GM19328 (cell line): ENCODE measurements at regions not wholly inside any gene's neighbourhood (a gene's known extent, or its start where the extent isn't known, plus 50 kb on each side); places are given as distances from the start of the nearest gene placed in this dataset.
"Not testable (repeated sequence)": the region's sequence is repeated elsewhere in the genome, so short reads cannot be mapped to it uniquely, and the experiment has no call there.

ENCODE experiments used
- ATAC-seq: cut with Tn5 transposase; IDR thresholded peaks from one replicate; pipeline ENCODE4 v1.9.1; 2021; ENCODE audit warnings: mild to moderate bottlenecking, moderate library complexity; ENCODE audit not compliant: unreplicated experiment

DNA sequence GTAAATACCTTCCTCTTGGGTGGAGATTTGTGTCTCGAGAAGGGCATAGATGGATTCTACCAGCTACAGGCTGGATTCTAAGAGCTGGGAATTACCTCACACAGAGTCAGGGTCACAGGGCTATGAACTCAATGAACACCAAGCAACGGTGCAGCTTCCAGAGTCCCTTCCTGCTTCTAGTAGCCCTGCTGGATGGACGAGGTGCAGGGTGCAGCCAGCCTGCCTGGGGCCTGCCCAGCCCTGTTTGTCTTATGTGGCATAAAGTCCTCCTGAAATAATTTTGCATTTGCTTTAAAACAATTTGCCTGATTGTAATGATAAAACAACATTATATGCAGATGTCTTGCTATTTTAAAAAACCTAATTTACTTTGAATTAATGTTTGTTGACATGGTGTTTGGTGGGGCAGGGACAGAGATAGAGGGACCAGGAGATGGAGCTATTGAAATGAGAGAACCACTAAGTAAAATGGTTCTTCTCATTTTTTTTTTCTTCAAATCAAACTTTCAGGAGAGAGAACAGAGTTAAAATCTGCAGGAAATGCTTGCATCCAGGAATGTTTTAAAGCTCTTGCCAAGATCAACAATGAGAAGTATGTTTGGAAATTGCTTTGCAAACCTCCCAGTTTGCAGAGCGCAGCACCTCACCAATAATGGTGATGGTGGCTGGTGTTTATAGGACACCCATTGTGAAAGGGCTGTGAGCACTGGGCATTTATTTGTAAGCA is 305.4 kb upstream of the PODXL start:
- no peak for ATAC-seq

DNA sequence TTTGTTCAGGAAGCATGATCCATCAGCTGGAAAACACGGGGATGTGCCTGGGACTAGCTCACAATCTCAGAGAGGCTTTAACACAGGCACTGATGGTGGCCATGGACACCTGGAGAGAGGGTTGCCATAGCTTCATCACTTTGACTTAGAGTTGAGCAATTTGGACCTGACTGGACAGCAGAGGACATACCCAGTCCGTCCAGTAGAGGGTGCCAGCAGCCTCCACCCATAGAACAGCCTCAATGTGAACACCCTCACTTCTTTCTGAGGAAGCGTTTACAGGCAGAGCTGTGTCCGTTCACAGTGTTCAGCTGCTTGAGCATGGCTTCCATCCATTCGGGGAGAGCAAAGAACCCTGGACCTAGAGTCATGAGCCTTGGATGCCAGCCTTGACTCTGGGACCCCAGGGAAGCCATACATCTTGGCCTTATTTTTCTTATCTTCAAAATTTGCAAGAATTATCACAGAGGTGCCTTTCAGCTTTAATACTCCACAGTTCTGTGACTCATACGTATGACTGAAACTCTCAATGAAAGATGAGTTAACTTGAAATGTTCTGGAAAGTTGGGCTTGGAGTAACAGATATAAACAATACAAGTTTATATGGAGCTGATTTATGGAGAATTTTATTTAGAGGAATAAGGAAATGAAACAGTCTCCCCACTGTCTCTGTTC is 302.9 kb upstream of the PODXL start:
- no peak for ATAC-seq

DNA sequence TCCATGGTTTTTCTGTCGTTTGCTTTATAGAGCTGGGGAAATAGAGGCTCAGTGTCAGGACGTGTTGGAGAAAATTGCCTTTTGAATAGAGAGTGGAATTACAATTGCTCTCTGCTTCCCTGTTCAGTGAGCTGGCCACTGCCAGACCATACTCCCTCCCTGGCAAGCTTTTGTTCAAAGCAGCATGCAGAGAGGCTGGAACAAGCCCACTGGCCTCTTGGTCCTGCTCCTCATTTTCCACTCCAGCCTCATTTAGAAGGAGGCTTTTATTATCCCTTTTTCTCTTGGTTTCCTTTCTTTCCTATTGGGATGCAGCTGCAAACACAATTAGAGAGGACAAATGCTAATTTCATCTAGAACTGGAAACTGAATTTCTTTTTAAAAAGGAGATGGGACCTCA is 302.2 kb upstream of the PODXL start:
- no peak for ATAC-seq

DNA sequence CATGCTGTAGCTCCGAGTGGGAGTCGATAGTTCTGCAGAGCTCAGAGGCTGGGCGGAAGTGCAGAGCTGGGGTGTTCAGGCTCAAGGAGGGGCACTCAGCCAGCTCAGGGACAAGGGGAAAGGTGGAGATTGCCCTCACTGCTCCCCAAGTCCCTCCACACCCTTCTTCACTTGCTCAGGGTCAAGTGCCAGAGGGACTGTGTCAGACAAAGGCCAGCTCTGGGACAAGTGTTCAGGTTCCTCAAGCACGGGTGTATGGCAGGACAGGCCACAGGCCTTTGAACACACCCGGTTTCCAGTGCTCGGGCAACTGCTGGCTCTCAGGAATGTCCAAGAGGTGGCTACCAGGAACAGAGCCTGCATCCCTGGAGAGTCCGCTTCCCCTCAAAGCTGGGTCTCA is 293.0 kb upstream of the PODXL start:
- ATAC-seq, result no peak

DNA sequence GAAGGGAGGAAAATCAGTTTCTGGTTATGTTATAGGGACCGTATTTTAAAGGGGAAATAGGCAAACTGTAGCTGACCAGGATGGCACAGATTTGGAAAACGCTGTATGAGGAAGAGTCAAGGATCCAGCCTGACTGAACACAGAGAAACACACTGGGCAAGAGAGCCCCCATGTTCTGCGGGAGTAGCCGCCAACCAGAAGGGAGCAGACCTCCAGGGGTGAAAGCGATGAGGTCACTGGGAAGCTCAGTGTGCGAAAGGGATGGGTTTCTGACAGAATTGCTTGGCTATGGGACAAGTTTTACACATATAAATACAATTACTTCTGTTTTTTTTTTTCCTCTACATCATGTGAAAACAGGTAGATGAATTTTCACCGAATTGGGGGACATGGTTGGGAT is 291.6 kb upstream of the PODXL start:
- ATAC-seq, result no peak

DNA sequence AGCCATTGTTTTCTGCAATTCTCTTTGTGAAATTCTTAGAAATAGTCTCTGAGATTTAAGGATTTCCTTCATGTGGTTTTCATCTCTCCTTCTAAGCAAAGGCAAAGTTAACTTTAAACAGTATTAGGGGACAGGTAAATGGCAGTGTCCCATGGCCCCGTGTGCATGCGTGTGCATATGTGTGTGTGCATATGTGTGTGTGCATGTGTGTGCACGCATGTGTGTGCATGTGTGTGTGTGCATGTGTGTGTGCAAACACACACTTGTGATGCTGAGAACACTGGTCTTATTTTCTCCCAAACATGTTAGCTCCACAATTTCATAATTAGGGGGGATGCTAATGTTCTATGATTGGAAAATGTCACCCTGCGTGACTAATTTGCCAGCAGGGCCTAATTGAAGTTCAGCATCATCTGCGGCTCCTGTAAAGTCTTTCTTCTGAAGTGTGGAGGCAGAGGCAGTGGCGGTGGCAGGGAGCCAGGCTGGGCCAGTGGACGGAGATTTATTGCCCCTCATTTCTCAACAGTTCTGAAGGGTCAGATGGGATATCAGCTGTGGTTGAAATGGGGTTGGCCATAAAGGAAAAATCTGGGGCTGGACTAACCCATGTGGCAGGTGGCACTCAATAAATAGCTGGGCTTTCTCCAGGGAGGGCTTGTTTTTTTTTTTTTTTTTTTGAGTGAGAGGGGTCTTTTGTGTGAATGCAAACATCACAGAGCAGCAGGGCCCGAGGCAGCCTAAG is 289.3 kb upstream of the PODXL start:
- ATAC-seq, result no peak

DNA sequence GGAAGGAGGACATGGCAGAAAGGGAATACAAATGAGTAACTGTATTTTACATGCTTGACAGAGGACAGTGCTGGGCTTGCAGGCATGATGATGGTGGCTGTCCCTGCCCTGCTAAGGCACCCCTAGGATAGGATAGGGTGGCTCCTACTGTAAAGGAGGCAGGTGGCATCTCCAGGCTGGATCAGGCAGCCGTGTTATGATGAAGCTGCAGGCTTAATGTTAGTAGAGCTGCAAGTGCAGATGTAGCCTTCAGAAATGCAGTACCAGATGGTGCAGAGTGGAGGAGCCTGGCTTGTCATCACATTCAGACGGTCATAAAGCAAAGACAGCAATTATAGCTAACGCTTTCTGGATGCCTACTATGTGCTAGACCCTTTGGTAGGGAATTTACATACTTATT is 287.9 kb upstream of the PODXL start:
- ATAC-seq, result no peak

DNA sequence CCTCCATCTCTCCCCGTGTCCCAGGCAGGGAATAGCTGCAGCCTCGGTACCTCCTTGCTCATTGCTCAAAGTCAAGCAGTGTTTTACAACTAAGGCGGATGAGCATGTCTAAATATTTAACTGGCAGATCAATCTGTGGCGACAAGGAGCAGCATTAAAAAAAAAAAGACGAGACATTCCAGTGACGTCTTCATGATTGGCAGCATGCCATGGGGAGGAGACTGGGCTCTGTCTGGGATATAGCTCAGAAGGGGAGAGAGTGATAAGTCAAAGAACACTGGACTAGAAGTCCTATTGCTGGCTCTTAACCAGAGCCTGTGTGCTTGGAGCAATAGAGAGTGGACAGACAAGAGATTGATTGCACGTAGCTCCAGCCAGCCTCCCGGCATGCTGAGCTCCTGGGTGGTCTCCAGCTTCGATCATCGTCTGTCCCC is 287.5 kb upstream of the PODXL start:
- ATAC-seq, result no peak

DNA sequence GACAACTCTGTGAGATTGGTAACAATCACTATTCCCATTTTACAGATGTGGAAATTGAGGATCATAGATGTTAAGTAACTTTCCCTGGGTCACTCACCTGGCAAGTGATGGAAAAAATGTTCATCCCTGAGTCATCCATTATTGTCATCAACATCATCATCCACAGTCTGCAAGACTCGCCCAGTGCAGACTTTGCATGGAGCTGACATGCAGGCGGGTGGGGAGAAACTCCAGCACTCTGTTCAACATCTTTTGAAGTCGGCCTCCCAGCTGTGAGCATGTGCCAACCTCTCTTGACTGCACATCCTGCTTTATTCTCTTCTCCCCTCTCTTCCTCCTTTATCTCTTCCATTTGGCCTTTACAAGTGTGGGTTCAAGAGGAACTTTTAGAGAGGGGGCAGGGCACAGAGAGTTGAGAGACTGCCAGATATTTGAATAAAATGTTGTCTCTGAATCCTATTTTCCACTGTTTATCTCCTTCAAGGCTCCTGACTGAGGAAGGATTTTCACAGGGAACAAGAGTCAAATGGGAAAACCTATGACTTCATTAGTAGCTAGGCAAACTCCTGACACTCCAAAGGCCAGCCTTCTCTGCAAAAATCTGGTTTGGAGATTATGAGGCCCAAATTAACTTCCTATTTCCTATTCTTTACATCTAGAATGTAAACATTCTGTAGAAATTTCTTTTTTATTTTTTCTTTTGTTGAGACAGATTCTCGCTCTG is 283.7 kb upstream of the PODXL start:
- ATAC-seq, result no peak

DNA sequence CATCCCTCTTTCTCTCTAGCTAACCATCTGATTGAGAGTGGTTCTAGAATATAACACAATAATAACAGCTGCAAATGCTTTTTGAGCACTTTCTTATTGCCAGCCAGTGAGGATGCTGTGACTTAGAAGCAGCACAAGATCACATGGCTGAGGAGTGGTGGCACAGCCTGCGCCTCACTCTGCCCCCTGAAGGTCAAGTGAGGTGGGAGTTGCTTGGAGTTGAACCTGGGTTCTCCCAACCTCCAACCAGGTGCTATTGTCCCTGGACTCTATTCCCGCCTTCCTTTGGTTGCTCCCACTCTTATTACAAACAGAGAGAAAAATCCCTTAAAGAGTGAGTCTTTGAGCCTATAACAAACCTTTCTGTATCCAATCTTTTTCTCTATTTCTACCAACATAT is 280.3 kb upstream of the PODXL start:
- no peak for ATAC-seq

DNA sequence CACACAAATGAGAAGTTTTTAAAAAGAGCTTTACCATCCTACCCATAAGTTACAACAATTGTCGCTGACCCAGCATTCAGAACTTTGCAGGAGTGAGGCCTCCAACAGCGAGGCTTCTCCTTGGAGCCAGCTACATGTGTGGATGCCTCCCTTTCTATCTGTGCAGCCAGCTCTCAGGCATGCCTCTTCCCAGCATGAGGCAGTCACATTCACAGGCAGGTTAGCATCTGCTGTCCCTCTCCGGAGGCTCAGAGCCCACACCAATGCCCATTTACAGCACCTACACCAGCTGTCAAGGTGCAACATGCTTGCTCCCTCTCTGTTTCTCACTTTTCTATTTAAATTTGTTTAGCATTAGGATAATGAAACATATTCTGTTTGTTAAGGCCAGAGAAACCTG is 278.7 kb upstream of the PODXL start:
- ATAC-seq, result no peak

DNA sequence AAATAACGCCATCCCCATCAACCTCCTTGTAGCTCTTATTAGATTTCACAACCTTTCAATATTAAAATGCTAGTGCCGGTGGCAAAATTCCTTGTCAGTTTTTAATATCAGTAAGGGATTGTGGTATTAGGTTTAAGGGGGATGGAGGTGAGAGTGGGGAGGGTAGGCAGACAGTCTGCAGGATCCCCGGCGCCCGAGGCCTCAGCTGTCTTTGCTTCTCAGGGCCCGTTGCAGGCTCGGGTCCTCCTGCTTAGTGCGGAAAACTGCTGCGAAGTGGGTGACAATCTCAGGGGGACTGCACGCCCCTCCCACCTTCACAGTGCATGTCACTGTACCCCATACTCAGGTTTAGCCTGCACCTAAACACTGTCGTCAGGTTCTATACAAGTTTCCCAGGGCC is 274.3 kb upstream of the PODXL start:
- no peak for ATAC-seq

DNA sequence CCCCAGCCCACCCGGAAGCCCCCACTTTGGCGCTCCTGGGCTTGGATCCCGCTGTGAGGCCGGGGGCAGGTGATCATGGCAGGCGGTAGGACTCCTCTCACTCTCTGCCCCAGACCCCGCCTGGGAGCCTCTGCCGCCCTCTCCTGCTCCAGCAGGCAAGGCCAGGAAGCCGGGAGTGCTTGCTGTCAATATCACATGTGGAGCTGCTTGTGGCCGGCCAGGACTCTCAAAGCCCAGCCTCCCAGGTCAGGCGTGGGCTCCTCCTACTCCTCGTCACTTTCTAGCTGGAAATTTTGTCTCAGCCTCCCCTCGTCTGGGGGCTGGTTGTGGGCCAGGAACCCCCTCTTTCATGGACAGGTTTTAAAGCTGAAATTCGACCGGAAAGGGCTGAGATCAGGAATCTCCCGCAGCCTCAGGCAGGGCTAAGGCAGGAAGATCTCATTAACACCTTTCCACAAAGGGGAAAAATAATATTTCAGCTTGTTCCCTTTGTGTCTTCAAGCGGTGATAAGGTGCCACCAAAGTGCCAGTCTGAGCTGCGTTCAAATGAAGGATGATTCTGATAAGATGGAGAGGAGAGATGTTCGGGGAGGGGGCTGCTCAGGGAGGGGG is 273.6 kb upstream of the PODXL start:
- ATAC-seq, result no peak

DNA sequence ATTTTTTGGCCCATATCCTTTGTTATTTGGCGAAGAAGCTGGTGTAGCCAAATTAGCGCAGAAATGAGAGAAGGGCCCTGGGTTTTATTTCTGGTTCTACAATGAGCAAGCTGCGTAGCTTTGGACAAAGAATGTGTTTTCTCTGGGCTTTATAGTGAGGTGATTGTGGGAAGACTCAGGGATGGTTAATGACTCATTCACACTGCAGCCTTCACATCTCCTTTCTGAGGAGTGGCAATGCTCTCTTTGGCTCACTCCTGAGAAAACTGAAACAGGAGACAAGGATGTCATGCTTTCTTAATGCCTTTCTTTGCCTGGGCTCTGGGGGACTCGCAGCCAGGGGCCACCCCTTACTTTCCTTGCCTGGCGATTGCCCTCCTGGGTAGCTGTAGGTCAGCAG is 271.0 kb upstream of the PODXL start:
- ATAC-seq, result no peak

DNA sequence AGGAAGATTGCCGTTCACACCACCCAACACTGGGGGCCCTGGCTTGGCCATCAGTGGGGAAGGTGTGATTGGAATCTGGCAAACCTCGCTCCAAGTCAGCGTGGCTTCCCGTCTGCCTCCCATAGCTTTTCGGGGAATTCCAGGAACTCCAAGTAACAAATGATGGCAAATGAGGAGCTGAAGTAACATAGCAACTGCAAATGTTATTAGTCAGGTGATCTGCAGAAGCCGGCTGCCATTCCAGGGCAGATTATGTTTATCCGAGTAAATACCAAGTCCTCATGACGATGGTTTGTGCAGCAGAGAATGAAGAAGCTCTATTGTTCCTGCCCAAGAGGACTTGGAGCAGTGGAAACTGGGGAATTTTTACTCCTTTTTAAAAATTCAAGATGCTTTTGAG is 270.5 kb upstream of the PODXL start:
- no peak for ATAC-seq

DNA sequence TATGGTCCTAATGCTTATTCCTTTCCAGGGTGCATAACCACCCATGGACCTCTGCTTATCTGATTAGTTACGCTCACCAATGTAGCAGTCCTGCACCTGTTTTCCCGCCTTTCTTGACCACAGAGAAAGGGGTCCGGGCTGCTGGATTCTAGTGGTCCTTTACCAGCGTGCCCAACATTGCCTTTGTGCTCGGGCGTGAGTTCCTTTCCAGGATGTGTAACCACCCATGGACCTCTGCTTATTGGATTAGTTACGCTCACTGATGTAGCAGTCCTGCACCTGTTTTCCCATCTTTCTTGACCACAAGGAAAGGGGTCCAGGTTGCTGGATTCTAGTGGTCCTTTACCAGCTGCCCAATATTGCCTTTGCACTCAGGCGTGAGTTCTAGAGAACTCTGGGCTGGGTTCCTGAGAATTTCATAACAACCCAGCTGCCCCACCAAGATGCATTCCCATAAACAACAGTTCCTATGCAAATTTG is 267.6 kb upstream of the PODXL start:
- ATAC-seq, result not testable (repeated sequence)

DNA sequence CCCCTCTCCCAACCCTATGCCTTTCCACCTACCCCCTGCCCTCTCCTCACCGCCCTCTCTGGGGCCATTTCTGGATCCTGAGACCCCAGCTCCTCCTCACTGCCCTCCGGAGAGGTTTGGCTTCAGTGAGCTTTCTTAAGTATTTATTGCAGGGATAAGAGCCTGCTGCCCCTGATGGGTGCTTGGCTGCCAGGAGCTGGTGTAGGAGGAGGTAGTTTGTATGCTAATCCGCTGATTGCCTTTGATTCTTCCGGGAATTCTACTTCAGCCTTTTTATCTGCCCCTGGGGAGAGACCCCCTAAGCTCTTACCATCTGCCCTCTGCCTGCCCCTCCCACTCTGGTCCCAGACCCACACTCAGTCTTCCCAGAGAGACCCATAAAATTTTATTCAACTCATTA is 263.5 kb upstream of the PODXL start:
- ATAC-seq, result no peak

DNA sequence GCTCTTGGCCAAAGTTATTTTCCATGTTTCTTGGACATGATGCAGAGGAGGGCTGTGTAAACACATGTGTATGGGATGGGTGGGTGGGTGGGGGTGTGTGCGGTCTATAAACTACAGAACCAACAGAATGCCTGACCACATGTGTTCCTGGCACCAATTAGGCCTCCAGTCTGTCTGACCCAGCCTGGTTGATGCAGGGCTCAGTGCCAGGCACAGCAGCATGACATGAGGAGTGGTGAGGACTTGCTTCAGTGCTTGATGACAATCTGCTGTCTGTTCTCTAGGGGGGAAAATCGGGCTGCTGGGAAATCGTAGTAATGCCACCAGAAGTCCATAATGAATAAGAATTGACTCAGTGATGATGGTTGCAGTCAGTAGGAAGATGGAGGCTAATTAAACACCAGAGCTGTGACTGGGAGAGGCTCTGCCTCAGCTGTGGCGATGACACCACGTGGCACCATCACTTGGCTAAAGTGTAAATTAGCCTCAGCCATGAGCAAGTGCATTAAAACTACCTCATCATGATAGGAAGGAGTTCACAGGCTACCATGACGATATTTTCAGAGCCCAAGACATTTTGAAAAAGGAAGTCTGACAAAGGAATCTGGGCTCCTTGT is 260.1 kb upstream of the PODXL start:
- ATAC-seq, result no peak

DNA sequence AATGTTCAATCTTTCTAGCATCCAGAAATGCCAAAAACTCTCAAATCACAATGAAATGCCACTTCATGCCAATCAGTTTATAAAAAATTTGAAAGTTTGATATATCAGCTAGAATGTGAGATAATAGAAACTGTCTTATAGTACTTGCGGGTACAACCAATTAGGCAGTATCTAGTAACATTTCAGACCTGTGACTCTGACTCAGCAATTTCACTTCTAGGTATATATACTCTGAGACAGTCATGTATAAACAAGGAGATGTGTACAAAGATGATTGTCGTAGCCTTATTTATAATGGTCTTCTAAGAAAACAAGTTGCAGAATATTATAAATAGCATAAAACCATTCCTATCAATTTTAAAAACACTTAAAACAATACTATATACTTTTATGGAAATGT is 252.3 kb upstream of the PODXL start:
- no peak for ATAC-seq

DNA sequence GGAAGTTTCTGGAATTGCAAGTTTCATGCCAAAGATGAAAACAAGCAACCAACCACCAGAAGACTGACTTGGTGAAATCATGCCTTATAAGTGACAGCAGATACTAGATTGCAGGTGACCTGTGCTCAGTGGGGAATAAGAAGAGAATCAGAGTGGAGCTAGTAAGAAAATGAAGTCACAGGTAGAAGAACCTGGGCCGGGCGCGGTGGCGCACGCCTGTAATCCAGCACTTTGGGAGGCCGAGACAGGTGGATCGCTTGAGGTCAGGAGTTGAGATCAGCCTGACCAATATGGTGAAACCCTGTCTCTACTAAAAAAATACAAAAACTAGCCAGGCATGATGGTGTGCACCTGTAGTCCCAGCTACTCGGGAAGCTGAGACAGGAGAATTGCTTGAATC is 251.7 kb upstream of the PODXL start:
- ATAC-seq, result not testable (repeated sequence)
